ENCODE measurements at regions not wholly inside any gene's neighbourhood (a gene's known extent, or its start where the extent isn't known, plus 50 kb on each side); places are given as distances from the start of the nearest gene placed in this dataset.

DNA sequence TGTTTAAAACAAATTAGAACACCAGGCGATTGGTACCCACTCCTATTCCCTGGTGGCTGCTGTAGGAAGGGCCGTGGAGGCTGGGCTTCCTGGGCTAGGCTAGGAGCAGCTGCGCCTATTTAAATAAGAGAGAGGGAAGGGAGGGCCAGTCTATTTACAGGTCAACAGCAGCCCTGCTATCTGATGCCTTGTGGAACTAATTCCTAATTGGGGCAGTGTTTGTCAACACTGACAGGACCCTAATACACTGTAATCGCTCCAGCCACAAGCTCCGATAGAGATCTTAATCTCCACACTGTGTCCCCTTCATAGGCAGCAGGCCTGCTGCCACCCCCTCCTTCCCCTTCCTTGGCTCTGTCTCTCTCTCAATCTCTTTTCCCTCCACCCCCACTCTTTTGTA, 116.9 kb upstream of the SOX14 start (continued):
- TF ChIP-seq, protein P1, sequence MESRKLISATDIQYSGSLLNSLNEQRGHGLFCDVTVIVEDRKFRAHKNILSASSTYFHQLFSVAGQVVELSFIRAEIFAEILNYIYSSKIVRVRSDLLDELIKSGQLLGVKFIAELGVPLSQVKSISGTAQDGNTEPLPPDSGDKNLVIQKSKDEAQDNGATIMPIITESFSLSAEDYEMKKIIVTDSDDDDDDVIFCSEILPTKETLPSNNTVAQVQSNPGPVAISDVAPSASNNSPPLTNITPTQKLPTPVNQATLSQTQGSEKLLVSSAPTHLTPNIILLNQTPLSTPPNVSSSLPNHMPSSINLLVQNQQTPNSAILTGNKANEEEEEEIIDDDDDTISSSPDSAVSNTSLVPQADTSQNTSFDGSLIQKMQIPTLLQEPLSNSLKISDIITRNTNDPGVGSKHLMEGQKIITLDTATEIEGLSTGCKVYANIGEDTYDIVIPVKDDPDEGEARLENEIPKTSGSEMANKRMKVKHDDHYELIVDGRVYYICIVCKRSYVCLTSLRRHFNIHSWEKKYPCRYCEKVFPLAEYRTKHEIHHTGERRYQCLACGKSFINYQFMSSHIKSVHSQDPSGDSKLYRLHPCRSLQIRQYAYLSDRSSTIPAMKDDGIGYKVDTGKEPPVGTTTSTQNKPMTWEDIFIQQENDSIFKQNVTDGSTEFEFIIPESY (IDR thresholded peaks at IDR 0.05) = no peak
- no peak for TF ChIP-seq YY1 (IDR thresholded peaks at IDR 0.05)
- TF ChIP-seq, protein P2, sequence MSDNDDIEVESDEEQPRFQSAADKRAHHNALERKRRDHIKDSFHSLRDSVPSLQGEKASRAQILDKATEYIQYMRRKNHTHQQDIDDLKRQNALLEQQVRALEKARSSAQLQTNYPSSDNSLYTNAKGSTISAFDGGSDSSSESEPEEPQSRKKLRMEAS (IDR thresholded peaks at IDR 0.05) = no peak

DNA sequence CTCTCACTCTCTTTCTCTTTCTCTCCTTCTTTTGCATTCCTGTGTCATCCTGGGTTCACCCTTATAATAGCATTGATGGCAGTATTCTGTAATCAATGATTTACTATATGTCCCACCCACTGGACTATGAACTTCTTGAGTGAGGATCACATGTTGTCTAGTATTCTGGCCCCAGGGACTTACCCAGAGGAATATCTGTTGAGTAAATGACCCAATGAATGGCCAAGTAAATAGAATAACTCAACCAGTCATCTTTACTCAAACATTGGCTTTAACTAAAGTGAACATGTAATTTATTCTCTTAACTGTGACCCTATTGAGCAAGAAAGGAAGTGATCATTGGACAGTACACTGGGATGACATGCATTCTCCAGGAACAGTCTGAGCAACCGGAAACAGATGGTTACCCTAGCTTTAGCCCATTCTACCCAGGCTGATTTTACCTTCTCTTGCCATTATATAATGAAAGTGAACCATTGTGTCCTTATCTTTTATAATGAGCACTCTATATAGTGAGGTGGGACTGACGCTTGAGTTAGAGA, 94.5 kb upstream of the SOX14 start:
- 64% methylated on average over 2 of the region's 2 CpGs for WGBS
- TF ChIP-seq HNF4A (conservative IDR thresholded peaks at IDR 0.05) (peak; percentile 29 to 36), JUND (IDR thresholded peaks at IDR 0.05) (no peak), RXRA (IDR thresholded peaks at IDR 0.05) (peak in 1 of 2 donors; percentile 14), GABPA (IDR thresholded peaks at IDR 0.05 in 1 of 2, conservative IDR thresholded peaks at IDR 0.05 in 1 of 2) (peak in 1 of 2 donors; percentile 39)
- TF ChIP-seq, protein P2 (IDR thresholded peaks at IDR 0.05) = no peak
- no peaks in the 10 kb centered on the region for H3K27me3 ChIP-seq (ENCODE audit: control insufficient read depth in 4 of 4, insufficient read depth in 4 of 4, low read length in 3 of 4)
- H3K4me1 ChIP-seq (ENCODE audit: control insufficient read depth in 4 of 4, insufficient read depth in 4 of 4, low read length in 3 of 4) = no peaks in the 10 kb centered on the region
- H3K9ac ChIP-seq (ENCODE audit: low read depth in 1 of 2, low read length in 2 of 2) = no peak overlapping the region
- no peaks in the 10 kb centered on the region for H3K36me3 ChIP-seq (ENCODE audit: control insufficient read depth in 4 of 4, insufficient read depth in 3 of 4, low read depth in 1 of 4, low read length in 3 of 4)
- H3K9me3 ChIP-seq (ENCODE audit: control insufficient read depth in 4 of 4, low read length in 3 of 4) = peaks cover 2 to 7% (median 4%) of the 10 kb centered on the region in 4 donors
- no peak for DNase-seq (ENCODE audit: low spot score)
- no peak overlapping the region for H3K4me3 ChIP-seq (ENCODE audit: low read depth in 1 of 3, low read length in 3 of 3)
- H3K27ac ChIP-seq (ENCODE audit: low read depth in 1 of 2, low read length in 2 of 2) = no peak overlapping the region

DNA sequence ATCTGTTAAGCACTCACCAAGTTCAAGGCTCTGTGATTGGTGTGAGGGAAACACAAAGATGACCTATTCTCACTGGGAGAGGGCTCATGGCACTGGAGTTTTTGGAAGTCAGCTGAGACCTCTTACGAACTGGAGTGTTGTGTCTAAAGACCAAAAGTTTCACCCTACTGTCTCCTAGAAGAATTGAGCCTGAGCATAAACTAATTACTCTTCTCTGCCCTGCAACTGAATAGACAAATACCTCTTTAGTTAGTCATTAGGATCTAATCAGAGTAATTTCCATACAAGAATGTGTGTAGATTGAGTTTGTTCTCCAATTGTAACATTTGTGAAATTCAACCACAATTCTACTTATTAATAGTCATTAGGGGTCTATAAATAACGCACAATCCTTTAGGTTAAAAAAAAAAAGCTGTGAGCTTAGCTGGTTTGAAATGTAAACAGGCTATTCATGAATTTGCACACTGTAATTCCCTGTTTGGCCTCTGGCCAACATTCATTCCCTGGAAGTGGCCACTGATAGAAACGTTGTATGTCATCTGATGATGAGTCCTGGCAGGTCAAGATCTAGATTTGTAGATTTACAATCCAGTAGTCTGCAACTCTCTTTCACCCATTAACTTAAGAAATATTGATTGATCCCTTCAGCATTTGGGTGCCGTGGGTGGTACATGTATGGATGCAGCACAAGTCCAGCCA, 76.8 kb upstream of the SOX14 start:
- 55% methylated on average over 4 of the region's 4 CpGs for whole genome bisulfite sequencing
- Histone ChIP-seq H3K36me3 (ENCODE audit: control insufficient read depth in 4 of 4, insufficient read depth in 3 of 4, low read depth in 1 of 4, low read length in 3 of 4) (no peaks in the 10 kb centered on the region), H3K4me1 (ENCODE audit: control insufficient read depth in 4 of 4, insufficient read depth in 4 of 4, low read length in 3 of 4) (no peaks in the 10 kb centered on the region), H3K27me3 (ENCODE audit: control insufficient read depth in 4 of 4, insufficient read depth in 4 of 4, low read length in 3 of 4) (no peaks in the 10 kb centered on the region), H3K9ac (ENCODE audit: low read depth in 1 of 2, low read length in 2 of 2) (no peak overlapping the region), H3K9me3 (ENCODE audit: control insufficient read depth in 4 of 4, low read length in 3 of 4) (no peaks in the 10 kb centered on the region), H3K4me3 (ENCODE audit: low read depth in 1 of 3, low read length in 3 of 3) (no peak overlapping the region), H3K27ac (ENCODE audit: low read depth in 1 of 2, low read length in 2 of 2) (no peak overlapping the region)
- TF ChIP-seq SP1 (IDR thresholded peaks at IDR 0.05) (no peak), FOXA1 (IDR thresholded peaks at IDR 0.05) (no peak), EGR1 (IDR thresholded peaks at IDR 0.05; ENCODE audit: low read depth in 2 of 2) (no peak), HNF4G (IDR thresholded peaks at IDR 0.05) (no peak), YY1 (IDR thresholded peaks at IDR 0.05) (no peak), HNF4A (conservative IDR thresholded peaks at IDR 0.05) (no peak), GABPA (IDR thresholded peaks at IDR 0.05 in 1 of 2, conservative IDR thresholded peaks at IDR 0.05 in 1 of 2) (no peak), FOXA2 (IDR thresholded peaks at IDR 0.05) (no peak), JUND (IDR thresholded peaks at IDR 0.05) (no peak), TAF1 (conservative IDR thresholded peaks at IDR 0.05) (no peak), RXRA (IDR thresholded peaks at IDR 0.05) (no peak), NR2F2 (IDR thresholded peaks at IDR 0.05) (no peak), RAD21 (IDR thresholded peaks at IDR 0.05) (no peak)
- TF ChIP-seq, protein P1 (IDR thresholded peaks at IDR 0.05) = no peak
- TF ChIP-seq, protein P3, sequence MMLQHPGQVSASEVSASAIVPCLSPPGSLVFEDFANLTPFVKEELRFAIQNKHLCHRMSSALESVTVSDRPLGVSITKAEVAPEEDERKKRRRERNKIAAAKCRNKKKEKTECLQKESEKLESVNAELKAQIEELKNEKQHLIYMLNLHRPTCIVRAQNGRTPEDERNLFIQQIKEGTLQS (IDR thresholded peaks at IDR 0.05) = no peak
- TF ChIP-seq, protein P4, sequence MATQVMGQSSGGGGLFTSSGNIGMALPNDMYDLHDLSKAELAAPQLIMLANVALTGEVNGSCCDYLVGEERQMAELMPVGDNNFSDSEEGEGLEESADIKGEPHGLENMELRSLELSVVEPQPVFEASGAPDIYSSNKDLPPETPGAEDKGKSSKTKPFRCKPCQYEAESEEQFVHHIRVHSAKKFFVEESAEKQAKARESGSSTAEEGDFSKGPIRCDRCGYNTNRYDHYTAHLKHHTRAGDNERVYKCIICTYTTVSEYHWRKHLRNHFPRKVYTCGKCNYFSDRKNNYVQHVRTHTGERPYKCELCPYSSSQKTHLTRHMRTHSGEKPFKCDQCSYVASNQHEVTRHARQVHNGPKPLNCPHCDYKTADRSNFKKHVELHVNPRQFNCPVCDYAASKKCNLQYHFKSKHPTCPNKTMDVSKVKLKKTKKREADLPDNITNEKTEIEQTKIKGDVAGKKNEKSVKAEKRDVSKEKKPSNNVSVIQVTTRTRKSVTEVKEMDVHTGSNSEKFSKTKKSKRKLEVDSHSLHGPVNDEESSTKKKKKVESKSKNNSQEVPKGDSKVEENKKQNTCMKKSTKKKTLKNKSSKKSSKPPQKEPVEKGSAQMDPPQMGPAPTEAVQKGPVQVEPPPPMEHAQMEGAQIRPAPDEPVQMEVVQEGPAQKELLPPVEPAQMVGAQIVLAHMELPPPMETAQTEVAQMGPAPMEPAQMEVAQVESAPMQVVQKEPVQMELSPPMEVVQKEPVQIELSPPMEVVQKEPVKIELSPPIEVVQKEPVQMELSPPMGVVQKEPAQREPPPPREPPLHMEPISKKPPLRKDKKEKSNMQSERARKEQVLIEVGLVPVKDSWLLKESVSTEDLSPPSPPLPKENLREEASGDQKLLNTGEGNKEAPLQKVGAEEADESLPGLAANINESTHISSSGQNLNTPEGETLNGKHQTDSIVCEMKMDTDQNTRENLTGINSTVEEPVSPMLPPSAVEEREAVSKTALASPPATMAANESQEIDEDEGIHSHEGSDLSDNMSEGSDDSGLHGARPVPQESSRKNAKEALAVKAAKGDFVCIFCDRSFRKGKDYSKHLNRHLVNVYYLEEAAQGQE (IDR thresholded peaks at IDR 0.05) = no peak
- TF ChIP-seq, protein P5, sequence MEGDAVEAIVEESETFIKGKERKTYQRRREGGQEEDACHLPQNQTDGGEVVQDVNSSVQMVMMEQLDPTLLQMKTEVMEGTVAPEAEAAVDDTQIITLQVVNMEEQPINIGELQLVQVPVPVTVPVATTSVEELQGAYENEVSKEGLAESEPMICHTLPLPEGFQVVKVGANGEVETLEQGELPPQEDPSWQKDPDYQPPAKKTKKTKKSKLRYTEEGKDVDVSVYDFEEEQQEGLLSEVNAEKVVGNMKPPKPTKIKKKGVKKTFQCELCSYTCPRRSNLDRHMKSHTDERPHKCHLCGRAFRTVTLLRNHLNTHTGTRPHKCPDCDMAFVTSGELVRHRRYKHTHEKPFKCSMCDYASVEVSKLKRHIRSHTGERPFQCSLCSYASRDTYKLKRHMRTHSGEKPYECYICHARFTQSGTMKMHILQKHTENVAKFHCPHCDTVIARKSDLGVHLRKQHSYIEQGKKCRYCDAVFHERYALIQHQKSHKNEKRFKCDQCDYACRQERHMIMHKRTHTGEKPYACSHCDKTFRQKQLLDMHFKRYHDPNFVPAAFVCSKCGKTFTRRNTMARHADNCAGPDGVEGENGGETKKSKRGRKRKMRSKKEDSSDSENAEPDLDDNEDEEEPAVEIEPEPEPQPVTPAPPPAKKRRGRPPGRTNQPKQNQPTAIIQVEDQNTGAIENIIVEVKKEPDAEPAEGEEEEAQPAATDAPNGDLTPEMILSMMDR (IDR thresholded peaks at IDR 0.05; ENCODE audit: low read depth, low read length, missing input control) = no peak
- TF ChIP-seq, protein P2 (IDR thresholded peaks at IDR 0.05) = no peak
- no peak for DNase-seq (ENCODE audit: low spot score)

Data from liver (tissue), 8 donors.